ENCODE measurements at regions not wholly inside any gene's neighbourhood (a gene's known extent, or its start where the extent isn't known, plus 50 kb on each side); places are given as distances from the start of the nearest gene placed in this dataset.

- TF ChIP-seq CTCF (IDR thresholded peaks at IDR 0.05; ENCODE audit: extremely low read depth in 1 of 2, insufficient read depth in 1 of 2, low read depth in 1 of 2, low read length in 2 of 2), result no peak
- TF ChIP-seq POLR2AphosphoS5 (IDR thresholded peaks at IDR 0.05; ENCODE audit: insufficient read depth, low read depth, low read length), result no peak
- no peak for TF ChIP-seq JUN (IDR thresholded peaks at IDR 0.05; ENCODE audit: borderline replicate concordance, insufficient read depth, insufficient read length, low read depth)
Observed at GRCh38 chr5:102678267-102679058, 76.6 kb upstream of the PAM start.
